ENCODE measurements at regions not wholly inside any gene's neighbourhood (a gene's known extent, or its start where the extent isn't known, plus 50 kb on each side); places are given as distances from the start of the nearest gene placed in this dataset.

GRCh38 chr6:95142661-95143335, 434.5 kb upstream of the MANEA start:
- DNase-seq, result no peak

- DNase-seq, result no peak
These were observed 433.7 kb upstream of the MANEA start for GRCh38 chr6:95143408-95144180.

- DNase-seq, result no peak
These were observed 431.9 kb upstream of the MANEA start for GRCh38 chr6:95145457-95145856.

GRCh38 chr6:95159557-95159956, 417.8 kb upstream of the MANEA start:
- no peak for DNase-seq

- no peak for DNase-seq
These were observed 407.6 kb upstream of the MANEA start for GRCh38 chr6:95169775-95170174.

- DNase-seq, result no peak
These were observed 401.2 kb upstream of the MANEA start for GRCh38 chr6:95175927-95176675.

- no peak for DNase-seq
These were observed 391.5 kb upstream of the MANEA start for GRCh38 chr6:95185874-95186273.

- DNase-seq, result no peak
These were observed 390.6 kb upstream of the MANEA start for GRCh38 chr6:95186710-95187109.

- no peak for DNase-seq
These were observed 379.7 kb upstream of the MANEA start for GRCh38 chr6:95197590-95197989.

GRCh38 chr6:95203153-95203754, 374.1 kb upstream of the MANEA start:
- DNase-seq, result no peak

GRCh38 chr6:95204178-95204577, 373.2 kb upstream of the MANEA start:
- DNase-seq, result no peak

- DNase-seq, result no peak
These were observed 368.7 kb upstream of the MANEA start for GRCh38 chr6:95208621-95209020.

- DNase-seq, result no peak
These were observed 368.3 kb upstream of the MANEA start for GRCh38 chr6:95209074-95209473.

- DNase-seq, result no peak
These were observed 360.8 kb upstream of the MANEA start for GRCh38 chr6:95216555-95216954.

GRCh38 chr6:95227351-95227750, 350.0 kb upstream of the MANEA start:
- DNase-seq, result no peak

GRCh38 chr6:95228636-95229035, 348.7 kb upstream of the MANEA start:
- no peak for DNase-seq

- DNase-seq, result no peak
These were observed 347.1 kb upstream of the MANEA start for GRCh38 chr6:95230071-95230740.

- no peak for DNase-seq
These were observed 345.9 kb upstream of the MANEA start for GRCh38 chr6:95231416-95231815.

GRCh38 chr6:95232446-95232845, 344.9 kb upstream of the MANEA start:
- no peak for DNase-seq

- DNase-seq, result no peak
These were observed 343.5 kb upstream of the MANEA start for GRCh38 chr6:95233879-95234278.

GRCh38 chr6:95240514-95240913, 336.8 kb upstream of the MANEA start:
- DNase-seq, result no peak

GRCh38 chr6:95242560-95242959, 334.8 kb upstream of the MANEA start:
- DNase-seq, result no peak

GRCh38 chr6:95243053-95243452, 334.3 kb upstream of the MANEA start:
- DNase-seq, result no peak

All from CD4-positive, alpha-beta T cell treated with Interleukin-1 beta for 1 hour (primary cell).